Keratinocyte (primary cell): ENCODE measurements at regions not wholly inside any gene's neighbourhood (a gene's known extent, or its start where the extent isn't known, plus 50 kb on each side); places are given as distances from the start of the nearest gene placed in this dataset.

Experiments
- DNase-seq: peaks from one replicate; pipeline ENCODE4 v3.0.0-alpha.2; 2011; ENCODE audit warnings: low read depth, missing footprints, low spot score
- FAIRE-seq: peaks from 2 replicates; lab custom pipeline; 2011; peaks lifted over from hg19 to GRCh38; lab: Jason Lieb, UNC
- H2AFZ ChIP-seq: 2 replicates; pipeline ENCODE4 v1.6.0; 2012; ENCODE audit warnings: low read length, control low read depth, inconsistent platforms; ENCODE audit not compliant: control insufficient read depth
- H3K27ac ChIP-seq: 2 replicates; pipeline ENCODE4 v1.5.1; 2011; ENCODE audit warnings: low read length; ENCODE audit not compliant: control insufficient read depth, insufficient read depth
- H3K27me3 ChIP-seq: 3 replicates; pipeline ENCODE4 v1.6.0; 2011; ENCODE audit warnings: low read length; ENCODE audit not compliant: control insufficient read depth, insufficient read depth; ENCODE audit errors: extremely low read depth
- H3K36me3 ChIP-seq, 2 experiments: 2 replicates in 1 of 2; 3 replicates in 1 of 2; pipeline ENCODE4 v1.5.1; 2011; ENCODE audit warnings: low read length in 2 of 2, mild to moderate bottlenecking in 1 of 2; ENCODE audit not compliant: control insufficient read depth in 2 of 2, insufficient read depth in 2 of 2; ENCODE audit errors: extremely low read depth in 1 of 2
- H3K4me1 ChIP-seq: 3 replicates; pipeline ENCODE4 v1.5.1; 2011; ENCODE audit warnings: low read length; ENCODE audit not compliant: control insufficient read depth, insufficient read depth; ENCODE audit errors: extremely low read depth
- H3K4me2 ChIP-seq: 3 replicates; pipeline ENCODE4 v1.6.0; 2011; ENCODE audit warnings: low read depth, low read length; ENCODE audit not compliant: control insufficient read depth, insufficient read depth; ENCODE audit errors: extremely low read depth
- H3K4me3 ChIP-seq, 3 experiments: fragments of 200-600 bp in 1 of 3; sonication (generic) in 1 of 3; 2 replicates in 2 of 3; 3 replicates in 1 of 3; pipeline ENCODE4 v1.5.1; 2011 to 2016; ENCODE audit warnings: low read length in 3 of 3, mild to moderate bottlenecking in 3 of 3, control low read depth in 2 of 3, inconsistent platforms in 1 of 3, low read depth in 1 of 3, mixed read lengths in 1 of 3, mixed run types in 1 of 3, moderate library complexity in 1 of 3; ENCODE audit not compliant: control insufficient read depth in 2 of 3, insufficient read depth in 2 of 3; ENCODE audit errors: extremely low read depth in 1 of 3
- H3K79me2 ChIP-seq: 2 replicates; pipeline ENCODE4 v1.6.0; 2012; ENCODE audit warnings: low read length; ENCODE audit not compliant: control insufficient read depth, insufficient read depth
- H3K9ac ChIP-seq: 3 replicates; pipeline ENCODE4 v1.6.0; 2011; ENCODE audit warnings: low read length; ENCODE audit not compliant: control insufficient read depth, insufficient read depth; ENCODE audit errors: extremely low read depth
- H3K9me1 ChIP-seq: 3 replicates; pipeline ENCODE4 v1.6.0; 2011; ENCODE audit warnings: low read length; ENCODE audit not compliant: control insufficient read depth, insufficient read depth; ENCODE audit errors: extremely low read depth
- H3K9me3 ChIP-seq: 2 replicates; pipeline ENCODE4 v1.5.1; 2012; ENCODE audit warnings: low read depth, low read length; ENCODE audit not compliant: control insufficient read depth
- H4K20me1 ChIP-seq: 3 replicates; pipeline ENCODE4 v1.6.0; 2011; ENCODE audit warnings: low read length; ENCODE audit not compliant: control insufficient read depth, insufficient read depth; ENCODE audit errors: extremely low read depth
- CTCF ChIP-seq, 3 experiments: IDR thresholded peaks in 1 of 3; conservative IDR thresholded peaks in 1 of 3; optimal IDR thresholded peaks in 1 of 3; 2 replicates in 2 of 3; 3 replicates in 1 of 3; pipeline versions ENCODE3 to v1.5.1; 2011; ENCODE audit warnings: low read length in 3 of 3, mild to moderate bottlenecking in 3 of 3, moderate library complexity in 2 of 3, control low read depth in 1 of 3, inconsistent platforms in 1 of 3; ENCODE audit not compliant: insufficient read depth in 2 of 3; ENCODE audit errors: extremely low read depth in 1 of 3
- EZH2 ChIP-seq: IDR thresholded peaks from one replicate; pipeline ENCODE4 v1.6.1; 2012; ENCODE audit warnings: inconsistent platforms, mild to moderate bottlenecking, low read length, moderate library complexity
- dilution Hi-C: fragments of 300-500 bp; cut with MboI; formaldehyde crosslinking; loops from one replicate; pipeline ENCODE4 v1.7.0; 2020; ENCODE audit warnings: low sequenced_read_pairs; ENCODE audit not compliant: extremely low pct_ligation_motif_present

DNA sequence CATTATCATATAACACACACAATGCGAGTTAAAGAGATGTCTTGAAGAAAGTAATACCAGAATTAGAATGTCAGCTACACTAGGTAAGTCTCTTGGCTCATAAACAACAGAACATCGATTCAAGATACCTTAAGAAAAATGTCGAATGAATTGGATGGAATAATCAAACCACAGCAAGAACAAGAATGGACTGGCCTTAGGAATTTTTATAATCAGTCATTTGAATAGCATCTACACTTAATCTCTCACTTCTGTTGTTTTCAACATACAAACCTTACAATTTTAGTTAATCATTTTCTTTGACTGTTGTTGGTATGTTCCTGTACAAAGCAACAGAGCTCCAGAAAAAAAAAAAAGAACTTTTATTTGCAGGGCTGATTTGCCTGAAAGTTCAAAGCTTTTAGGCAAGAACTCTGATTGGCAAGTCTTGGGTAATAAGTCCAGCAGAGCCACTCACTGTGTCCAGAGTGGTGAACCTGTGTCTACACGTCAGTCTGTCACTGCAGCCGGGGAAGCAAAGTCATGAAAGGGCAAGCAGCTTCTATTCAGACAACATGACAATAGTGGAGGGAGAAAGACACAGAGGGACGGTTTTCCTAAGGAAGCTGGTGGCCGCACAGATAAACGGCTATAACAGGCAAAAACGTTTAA, 1026.1 kb upstream of the MIR17HG start:
- dilution Hi-C loops = no loop called here
- no peaks in the 10 kb centered on the region for H3K4me1 ChIP-seq
- no peak overlapping the region for H3K4me2 ChIP-seq
- no peak for TF ChIP-seq CTCF (optimal IDR thresholded peaks at IDR 0.05 in 1 of 3, IDR thresholded peaks at IDR 0.05 in 1 of 3, conservative IDR thresholded peaks at IDR 0.05 in 1 of 3; ENCODE audit: extremely low read depth in 1 of 3, insufficient read depth in 2 of 3, low read length in 3 of 3)
- no peak for TF ChIP-seq EZH2
- no peaks in the 10 kb centered on the region for H3K79me2 ChIP-seq
- H3K9me1 ChIP-seq = no peaks in the 10 kb centered on the region
- no peak for DNase-seq
- H3K9me3 ChIP-seq = no peaks in the 10 kb centered on the region
- H3K9ac ChIP-seq = no peak overlapping the region
- H3K4me3 ChIP-seq = no peak overlapping the region
- no peak for FAIRE-seq
- H3K27ac ChIP-seq = no peak overlapping the region
- H3K27me3 ChIP-seq = no peaks in the 10 kb centered on the region
- no peaks in the 10 kb centered on the region for H4K20me1 ChIP-seq
- H3K36me3 ChIP-seq = no peaks in the 10 kb centered on the region
- peak overlapping the region; percentile 26 for H2AFZ ChIP-seq

GRCh38 chr13:90329641-90330040, 1017.8 kb upstream of the MIR17HG start:
- no peaks in the 10 kb centered on the region for H3K4me1 ChIP-seq
- H3K27ac ChIP-seq = no peak overlapping the region
- no peak overlapping the region for H2AFZ ChIP-seq
- no peaks in the 10 kb centered on the region for H3K27me3 ChIP-seq
- dilution Hi-C loops = no loop called here
- no peaks in the 10 kb centered on the region for H3K9me1 ChIP-seq
- no peaks in the 10 kb centered on the region for H3K36me3 ChIP-seq
- TF ChIP-seq EZH2 (no peak), CTCF (optimal IDR thresholded peaks at IDR 0.05 in 1 of 3, IDR thresholded peaks at IDR 0.05 in 1 of 3, conservative IDR thresholded peaks at IDR 0.05 in 1 of 3; ENCODE audit: extremely low read depth in 1 of 3, insufficient read depth in 2 of 3, low read length in 3 of 3) (no peak)
- H3K9me3 ChIP-seq = no peaks in the 10 kb centered on the region
- H4K20me1 ChIP-seq = no peaks in the 10 kb centered on the region
- DNase-seq = no peak
- no peaks in the 10 kb centered on the region for H3K79me2 ChIP-seq
- no peak overlapping the region for H3K4me3 ChIP-seq
- no peak overlapping the region for H3K9ac ChIP-seq
- no peak overlapping the region for H3K4me2 ChIP-seq
- FAIRE-seq = no peak
